ENCODE measurements at regions not wholly inside any gene's neighbourhood (a gene's known extent, or its start where the extent isn't known, plus 50 kb on each side); places are given as distances from the start of the nearest gene placed in this dataset.

DNA sequence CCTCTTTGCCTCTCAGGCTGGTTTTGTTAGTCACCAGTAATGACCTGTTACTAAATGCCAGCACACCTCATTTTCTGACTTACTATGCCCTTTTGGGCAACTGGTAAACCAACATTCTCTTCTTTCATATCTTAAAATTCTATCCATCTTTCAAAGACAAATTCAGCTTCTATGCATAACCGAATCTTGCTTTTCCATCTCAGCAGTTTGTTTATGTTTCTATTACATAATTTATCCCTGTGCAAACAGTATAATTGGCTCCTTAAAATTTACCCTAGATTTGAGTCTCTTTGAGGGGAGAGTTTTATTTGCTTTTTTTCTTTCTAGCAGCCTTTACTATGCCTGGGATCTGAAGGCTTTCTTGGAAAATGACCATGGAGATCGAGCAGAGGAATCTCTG is 58.5 kb upstream of the SIPA1L2 start:
- TF ChIP-seq, protein P1, sequence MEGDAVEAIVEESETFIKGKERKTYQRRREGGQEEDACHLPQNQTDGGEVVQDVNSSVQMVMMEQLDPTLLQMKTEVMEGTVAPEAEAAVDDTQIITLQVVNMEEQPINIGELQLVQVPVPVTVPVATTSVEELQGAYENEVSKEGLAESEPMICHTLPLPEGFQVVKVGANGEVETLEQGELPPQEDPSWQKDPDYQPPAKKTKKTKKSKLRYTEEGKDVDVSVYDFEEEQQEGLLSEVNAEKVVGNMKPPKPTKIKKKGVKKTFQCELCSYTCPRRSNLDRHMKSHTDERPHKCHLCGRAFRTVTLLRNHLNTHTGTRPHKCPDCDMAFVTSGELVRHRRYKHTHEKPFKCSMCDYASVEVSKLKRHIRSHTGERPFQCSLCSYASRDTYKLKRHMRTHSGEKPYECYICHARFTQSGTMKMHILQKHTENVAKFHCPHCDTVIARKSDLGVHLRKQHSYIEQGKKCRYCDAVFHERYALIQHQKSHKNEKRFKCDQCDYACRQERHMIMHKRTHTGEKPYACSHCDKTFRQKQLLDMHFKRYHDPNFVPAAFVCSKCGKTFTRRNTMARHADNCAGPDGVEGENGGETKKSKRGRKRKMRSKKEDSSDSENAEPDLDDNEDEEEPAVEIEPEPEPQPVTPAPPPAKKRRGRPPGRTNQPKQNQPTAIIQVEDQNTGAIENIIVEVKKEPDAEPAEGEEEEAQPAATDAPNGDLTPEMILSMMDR (conservative IDR thresholded peaks at IDR 0.05 in 1 of 2, IDR thresholded peaks at IDR 0.05 in 1 of 2; ENCODE audit: extremely low read depth in 1 of 2, insufficient read depth in 1 of 2, low read depth in 1 of 2, low read length in 2 of 2), result no peak
- no peak for TF ChIP-seq EZH2 (IDR thresholded peaks at IDR 0.05; ENCODE audit: borderline replicate concordance, low read length)
